Vagina (tissue), 2 donors: ENCODE measurements at regions not wholly inside any gene's neighbourhood (a gene's known extent, or its start where the extent isn't known, plus 50 kb on each side); places are given as distances from the start of the nearest gene placed in this dataset.

Source experiments
- DNase-seq, 2 donors: peaks; one replicate each; pipeline ENCODE4 v3.0.0-alpha.2; 2017; ENCODE audit errors: extremely low spot score in 2 of 2
- H3K27ac ChIP-seq: fragments of 200-600 bp; sonication (generic); one replicate; pipeline ENCODE4 v1.5.1; 2019
- H3K27me3 ChIP-seq: fragments of 200-600 bp; sonication (generic); one replicate; pipeline ENCODE4 v1.5.1; 2019
- H3K36me3 ChIP-seq, 2 donors: fragments of 200-600 bp; sonication (generic); one replicate each; pipeline ENCODE4 v1.5.1; 2017 to 2019
- H3K4me1 ChIP-seq: fragments of 200-600 bp; sonication (generic); one replicate; pipeline ENCODE4 v1.5.1; 2019
- H3K4me3 ChIP-seq, 2 donors: fragments of 200-600 bp; sonication (generic); 1 replicate in 1 of 2; 2 replicates in 1 of 2; pipeline ENCODE4 v1.5.1; 2016 to 2019
- H3K9me3 ChIP-seq: fragments of 200-600 bp; sonication (generic); one replicate; pipeline ENCODE4 v1.5.1; 2019
- CTCF ChIP-seq, 3 experiments: fragments of 450-650 bp in 2 of 3; fragments of 200-600 bp in 1 of 3; sonication (generic) in 1 of 3; IDR thresholded peaks; one replicate each; pipeline ENCODE4 v1.5.1; 2017 to 2019; ENCODE audit warnings: antibody characterized with exemption in 3 of 3, mild to moderate bottlenecking in 2 of 3, moderate library complexity in 2 of 3
- POLR2A ChIP-seq, 2 donors: fragments of 450-650 bp; IDR thresholded peaks; one replicate each; pipeline ENCODE4 v1.6.1; 2017; ENCODE audit warnings: antibody characterized with exemption in 2 of 2, mild to moderate bottlenecking in 2 of 2, moderate library complexity in 2 of 2
- POLR2AphosphoS5 ChIP-seq, 2 donors: sonication (generic); formaldehyde crosslinking; IDR thresholded peaks; one replicate each; pipeline ENCODE4 v1.9.0; 2017; ENCODE audit warnings: antibody characterized with exemption in 2 of 2, mild to moderate bottlenecking in 2 of 2, low read depth in 1 of 2; ENCODE audit not compliant: insufficient read depth in 1 of 2
- intact Hi-C: fragments of 100-400 bp; cut with DNase I; formaldehyde crosslinking; loops from one replicate; pipeline ENCODE4 v1.15.1; 2023

GRCh38 chr14:55519473-55520080, 60.4 kb upstream of the KTN1 start:
- H3K4me1 ChIP-seq, result peaks cover 10% of the 10 kb centered on the region
- intact Hi-C loops, result no loop called here
- H3K27ac ChIP-seq, result no peak overlapping the region
- H3K27me3 ChIP-seq, result no peaks in the 10 kb centered on the region
- H3K4me3 ChIP-seq, result no peak overlapping the region
- TF ChIP-seq CTCF (IDR thresholded peaks at IDR 0.05) (no peak), POLR2A (IDR thresholded peaks at IDR 0.05) (no peak), POLR2AphosphoS5 (IDR thresholded peaks at IDR 0.05; ENCODE audit: insufficient read depth in 1 of 2, low read depth in 1 of 2) (no peak)
- DNase-seq, result no peak
- no peaks in the 10 kb centered on the region for H3K9me3 ChIP-seq
- H3K36me3 ChIP-seq, result no peaks in the 10 kb centered on the region

GRCh38 chr14:55523321-55523720, 56.7 kb upstream of the KTN1 start:
- no peak for TF ChIP-seq POLR2AphosphoS5 (IDR thresholded peaks at IDR 0.05; ENCODE audit: insufficient read depth in 1 of 2, low read depth in 1 of 2)
- no peak for TF ChIP-seq POLR2A (IDR thresholded peaks at IDR 0.05)
- no peak for TF ChIP-seq CTCF (IDR thresholded peaks at IDR 0.05)
- Histone ChIP-seq H3K9me3 (no peaks in the 10 kb centered on the region), H3K4me3 (no peak overlapping the region), H3K4me1 (peaks cover 10% of the 10 kb centered on the region), H3K27me3 (no peaks in the 10 kb centered on the region), H3K36me3 (no peaks in the 10 kb centered on the region), H3K27ac (no peak overlapping the region)
- intact Hi-C loops, result no loop called here
- no peak for DNase-seq
